ENCODE measurements at regions not wholly inside any gene's neighbourhood (a gene's known extent, or its start where the extent isn't known, plus 50 kb on each side); places are given as distances from the start of the nearest gene placed in this dataset.
"Not testable (repeated sequence)": the region's sequence is repeated elsewhere in the genome, so short reads cannot be mapped to it uniquely, and the experiment has no call there.

- DNase-seq, result no peak
Observed at GRCh38 chr14:50020799-50021198, 95.6 kb downstream of the VCPKMT start.

- no peak for DNase-seq
Observed at GRCh38 chr14:50021261-50022031, 94.9 kb downstream of the VCPKMT start.

- no peak for DNase-seq
Observed at GRCh38 chr14:50022661-50023060, 93.7 kb downstream of the VCPKMT start.

GRCh38 chr14:50023671-50024490, 92.5 kb downstream of the VCPKMT start:
- DNase-seq, result no peak

- DNase-seq, result no peak
Observed at GRCh38 chr14:50025073-50025472, 91.3 kb downstream of the VCPKMT start.

- no peak for DNase-seq
Observed at GRCh38 chr14:50025776-50026175, 90.6 kb downstream of the VCPKMT start.

- no peak for DNase-seq
Observed at GRCh38 chr14:50026396-50026795, 90.0 kb downstream of the VCPKMT start.

- no peak for DNase-seq
Observed at GRCh38 chr14:50027816-50028215, 88.6 kb downstream of the VCPKMT start.

- no peak for DNase-seq
Observed at GRCh38 chr14:50028458-50028857, 87.9 kb downstream of the VCPKMT start.

GRCh38 chr14:50030036-50030435, 86.3 kb downstream of the VCPKMT start:
- no peak for DNase-seq

GRCh38 chr14:50030911-50031310, 85.5 kb downstream of the VCPKMT start:
- DNase-seq, result not testable (repeated sequence)

- no peak for DNase-seq
Observed at GRCh38 chr14:50031602-50032313, 84.6 kb downstream of the VCPKMT start.

GRCh38 chr14:50032462-50033167, 83.8 kb downstream of the VCPKMT start:
- DNase-seq, result not testable (repeated sequence)

- no peak for DNase-seq
Observed at GRCh38 chr14:50035214-50035613, 81.2 kb downstream of the VCPKMT start.

GRCh38 chr14:50036211-50036610, 80.2 kb downstream of the VCPKMT start:
- DNase-seq, result no peak

GRCh38 chr14:50036637-50037036, 79.7 kb downstream of the VCPKMT start:
- DNase-seq, result no peak

GRCh38 chr14:50037240-50037639, 79.1 kb downstream of the VCPKMT start:
- DNase-seq, result no peak

- no peak for DNase-seq
Observed at GRCh38 chr14:50037852-50038251, 78.5 kb downstream of the VCPKMT start.

GRCh38 chr14:50038398-50039119, 77.8 kb downstream of the VCPKMT start:
- DNase-seq, result no peak

GRCh38 chr14:50039120-50039517, 77.3 kb downstream of the VCPKMT start:
- no peak for DNase-seq

- no peak for DNase-seq
Observed at GRCh38 chr14:50039734-50040400, 76.5 kb downstream of the VCPKMT start.

GRCh38 chr14:50040401-50040775, 76.0 kb downstream of the VCPKMT start:
- no peak for DNase-seq
